Neural progenitor cell (in vitro differentiated cells): ENCODE measurements at regions not wholly inside any gene's neighbourhood (a gene's known extent, or its start where the extent isn't known, plus 50 kb on each side); places are given as distances from the start of the nearest gene placed in this dataset.

Source experiments
- DNase-seq: peaks from one replicate; pipeline ENCODE4 v3.0.0-alpha.2; 2016; ENCODE audit warnings: low spot score
- H2AFZ ChIP-seq: fragments of 200-600 bp; sonication (generic); replicated peaks from 2 replicates; pipeline ENCODE4 v1.6.1; 2016; ENCODE audit warnings: antibody characterized with exemption
- H3F3A ChIP-seq: fragments of 200-600 bp; sonication (generic); 2 replicates; pipeline ENCODE4 v1.6.1; 2016; ENCODE audit warnings: antibody characterized with exemption, low read depth
- H3K27ac ChIP-seq: fragments of 200-600 bp; sonication (generic); 2 replicates; pipeline ENCODE4 v1.5.1; 2016; ENCODE audit warnings: mild to moderate bottlenecking
- H3K27me3 ChIP-seq: fragments of 200-600 bp; sonication (generic); 2 replicates; pipeline ENCODE4 v1.6.1; 2016; ENCODE audit warnings: mild to moderate bottlenecking, moderate library complexity
- H3K36me3 ChIP-seq: fragments of 200-600 bp; sonication (generic); 2 replicates; pipeline ENCODE4 v1.5.1; 2016
- H3K4me1 ChIP-seq: fragments of 200-600 bp; sonication (generic); 2 replicates; pipeline ENCODE4 v1.6.1; 2016; ENCODE audit warnings: mixed run types
- H3K4me2 ChIP-seq: fragments of 200-600 bp; sonication (generic); 2 replicates; pipeline ENCODE4 v1.6.1; 2016
- H3K4me3 ChIP-seq: fragments of 200-600 bp; sonication (generic); 2 replicates; pipeline ENCODE4 v1.5.1; 2016
- H3K79me2 ChIP-seq: fragments of 200-600 bp; sonication (generic); 2 replicates; pipeline ENCODE4 v1.6.1; 2016; ENCODE audit warnings: low read depth
- H3K9ac ChIP-seq: fragments of 200-600 bp; sonication (generic); 2 replicates; pipeline ENCODE4 v1.6.1; 2016
- H3K9me3 ChIP-seq: fragments of 200-600 bp; sonication (generic); 2 replicates; pipeline ENCODE4 v1.5.1; 2016; ENCODE audit warnings: low read depth
- H4K20me1 ChIP-seq: fragments of 200-600 bp; sonication (generic); 2 replicates; pipeline ENCODE4 v1.6.1; 2016; ENCODE audit warnings: low read depth
- H3K27ac Mint-ChIP-seq: 3 replicates; pipeline ENCODE4 v1.8.0; 2021; ENCODE audit warnings: mixed read lengths
- H3K27me3 Mint-ChIP-seq: 2 replicates; pipeline ENCODE4 v1.8.0; 2022; ENCODE audit warnings: low read depth, mild to moderate bottlenecking, inconsistent platforms, moderate library complexity, mixed read lengths; ENCODE audit not compliant: insufficient read depth
- H3K36me3 Mint-ChIP-seq: 3 replicates; pipeline ENCODE4 v1.8.0; 2021; ENCODE audit warnings: mixed read lengths
- H3K4me1 Mint-ChIP-seq: 3 replicates; pipeline ENCODE4 v1.8.0; 2021; ENCODE audit warnings: mixed read lengths
- H3K4me3 Mint-ChIP-seq: 3 replicates; pipeline ENCODE4 v1.8.0; 2021; ENCODE audit warnings: mild to moderate bottlenecking, moderate library complexity, mixed read lengths
- H3K9me3 Mint-ChIP-seq: 3 replicates; pipeline ENCODE4 v1.8.0; 2020; ENCODE audit warnings: mixed read lengths
- EZH2 ChIP-seq: fragments of 200-600 bp; sonication (generic); IDR thresholded peaks from 2 replicates; pipeline ENCODE4 v1.6.1; 2017; ENCODE audit warnings: antibody characterized with exemption, mild to moderate bottlenecking, moderate library complexity
- EZH2phosphoT487 ChIP-seq: fragments of 200-600 bp; sonication (generic); IDR thresholded peaks from 2 replicates; pipeline ENCODE4 v1.6.1; 2017; ENCODE audit warnings: antibody characterized with exemption
- TF ChIP-seq, protein P1 (sequence below): fragments of 200-600 bp; sonication (generic); IDR thresholded peaks from 2 replicates; pipeline ENCODE4 v1.5.1; 2017; ENCODE audit warnings: antibody characterized with exemption, mild to moderate bottlenecking

DNA sequence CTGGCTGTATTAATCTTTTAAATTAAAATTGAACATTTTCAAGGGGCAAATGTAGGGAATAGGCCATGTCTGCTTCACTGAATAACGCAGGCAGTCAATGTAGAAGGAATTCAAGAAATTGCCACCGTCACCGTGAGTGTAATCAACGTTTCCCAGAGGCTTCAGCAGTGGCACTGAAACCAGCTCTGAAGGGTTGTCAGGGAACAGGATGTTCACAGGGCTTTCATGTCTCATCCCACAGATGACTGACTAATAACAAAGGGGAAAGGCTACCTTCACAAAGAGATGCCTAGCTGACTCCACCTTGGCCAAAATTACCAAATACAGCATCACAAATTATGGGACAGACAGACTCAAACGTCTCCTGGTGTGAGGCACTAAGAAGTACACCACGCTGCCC lies 70.4 kb upstream of the SIMC1 start:
- Histone ChIP-seq H3F3A (peaks cover 18% of the 10 kb centered on the region), H3K27ac (no peak overlapping the region), H3K9ac (no peak overlapping the region), H3K79me2 (no peaks in the 10 kb centered on the region), H3K4me2 (peak overlapping the region; percentile 59), H4K20me1 (no peaks in the 10 kb centered on the region), H3K27me3 (no peaks in the 10 kb centered on the region), H3K9me3 (no peaks in the 10 kb centered on the region), H3K4me3 (no peak overlapping the region), H3K4me1 (peaks cover 24% of the 10 kb centered on the region), H3K36me3 (no peaks in the 10 kb centered on the region), H2AFZ (no peak overlapping the region)
- Mint-ChIP-seq H3K9me3 (no peaks in the 10 kb centered on the region), H3K4me1 (peaks cover 33% of the 10 kb centered on the region), H3K4me3 (peak overlapping the region; percentile 50), H3K27ac (no peak overlapping the region), H3K36me3 (no peaks in the 10 kb centered on the region), H3K27me3 (peaks cover 10% of the 10 kb centered on the region)
- TF ChIP-seq EZH2 (no peak), EZH2phosphoT487 (no peak)
- DNase-seq, result peak; percentile 66

- H3K36me3 ChIP-seq, result no peaks in the 10 kb centered on the region
- H3K4me1 ChIP-seq, result peaks cover 24% of the 10 kb centered on the region
- no peak overlapping the region for H3K4me3 Mint-ChIP-seq
- peaks cover 14% of the 10 kb centered on the region for H3K27me3 Mint-ChIP-seq
- H3F3A ChIP-seq, result peaks cover 18% of the 10 kb centered on the region
- TF ChIP-seq EZH2, result no peak
- TF ChIP-seq, protein P1, sequence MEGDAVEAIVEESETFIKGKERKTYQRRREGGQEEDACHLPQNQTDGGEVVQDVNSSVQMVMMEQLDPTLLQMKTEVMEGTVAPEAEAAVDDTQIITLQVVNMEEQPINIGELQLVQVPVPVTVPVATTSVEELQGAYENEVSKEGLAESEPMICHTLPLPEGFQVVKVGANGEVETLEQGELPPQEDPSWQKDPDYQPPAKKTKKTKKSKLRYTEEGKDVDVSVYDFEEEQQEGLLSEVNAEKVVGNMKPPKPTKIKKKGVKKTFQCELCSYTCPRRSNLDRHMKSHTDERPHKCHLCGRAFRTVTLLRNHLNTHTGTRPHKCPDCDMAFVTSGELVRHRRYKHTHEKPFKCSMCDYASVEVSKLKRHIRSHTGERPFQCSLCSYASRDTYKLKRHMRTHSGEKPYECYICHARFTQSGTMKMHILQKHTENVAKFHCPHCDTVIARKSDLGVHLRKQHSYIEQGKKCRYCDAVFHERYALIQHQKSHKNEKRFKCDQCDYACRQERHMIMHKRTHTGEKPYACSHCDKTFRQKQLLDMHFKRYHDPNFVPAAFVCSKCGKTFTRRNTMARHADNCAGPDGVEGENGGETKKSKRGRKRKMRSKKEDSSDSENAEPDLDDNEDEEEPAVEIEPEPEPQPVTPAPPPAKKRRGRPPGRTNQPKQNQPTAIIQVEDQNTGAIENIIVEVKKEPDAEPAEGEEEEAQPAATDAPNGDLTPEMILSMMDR, result no peak
- TF ChIP-seq EZH2phosphoT487, result no peak
- no peaks in the 10 kb centered on the region for H3K79me2 ChIP-seq
- H3K36me3 Mint-ChIP-seq, result no peaks in the 10 kb centered on the region
- no peaks in the 10 kb centered on the region for H3K9me3 Mint-ChIP-seq
- no peak overlapping the region for H3K4me2 ChIP-seq
- no peaks in the 10 kb centered on the region for H3K9me3 ChIP-seq
- no peak overlapping the region for H3K27ac ChIP-seq
- no peak for DNase-seq
- peaks cover 33% of the 10 kb centered on the region for H3K4me1 Mint-ChIP-seq
- H3K27ac Mint-ChIP-seq, result no peak overlapping the region
- no peak overlapping the region for H3K9ac ChIP-seq
- no peak overlapping the region for H2AFZ ChIP-seq
- H3K27me3 ChIP-seq, result no peaks in the 10 kb centered on the region
- no peaks in the 10 kb centered on the region for H4K20me1 ChIP-seq
- H3K4me3 ChIP-seq, result no peak overlapping the region
Measured at GRCh38 chr5:176169393-176170063, 68.7 kb upstream of the SIMC1 start.

- H3K9ac ChIP-seq, result no peak overlapping the region
- peaks cover 24% of the 10 kb centered on the region for H3K4me1 ChIP-seq
- peaks cover 3% of the 10 kb centered on the region for H3K27me3 ChIP-seq
- peaks cover 18% of the 10 kb centered on the region for H3F3A ChIP-seq
- TF ChIP-seq EZH2phosphoT487 (no peak), EZH2 (no peak)
- TF ChIP-seq, protein P1, result no peak
- H2AFZ ChIP-seq, result no peak overlapping the region
- DNase-seq, result no peak
- Mint-ChIP-seq H3K27me3 (peaks cover 14% of the 10 kb centered on the region), H3K4me3 (no peak overlapping the region), H3K4me1 (peaks cover 33% of the 10 kb centered on the region), H3K27ac (no peak overlapping the region), H3K36me3 (no peaks in the 10 kb centered on the region), H3K9me3 (no peaks in the 10 kb centered on the region)
- H3K9me3 ChIP-seq, result no peaks in the 10 kb centered on the region
- no peak overlapping the region for H3K4me3 ChIP-seq
- H4K20me1 ChIP-seq, result no peaks in the 10 kb centered on the region
- H3K27ac ChIP-seq, result no peak overlapping the region
- no peaks in the 10 kb centered on the region for H3K79me2 ChIP-seq
- no peak overlapping the region for H3K4me2 ChIP-seq
- no peaks in the 10 kb centered on the region for H3K36me3 ChIP-seq
Measured at GRCh38 chr5:176170084-176170483, 68.1 kb upstream of the SIMC1 start.

- Histone ChIP-seq H3K4me3 (no peak overlapping the region), H3K27ac (no peak overlapping the region), H3K79me2 (no peaks in the 10 kb centered on the region), H3K9ac (no peak overlapping the region), H3K36me3 (no peaks in the 10 kb centered on the region), H3K4me1 (peaks cover 24% of the 10 kb centered on the region), H4K20me1 (no peaks in the 10 kb centered on the region), H3K9me3 (no peaks in the 10 kb centered on the region), H3F3A (peaks cover 18% of the 10 kb centered on the region), H2AFZ (peak overlapping the region; percentile 4), H3K27me3 (peaks cover 12% of the 10 kb centered on the region), H3K4me2 (no peak overlapping the region)
- peak; percentile 76 for DNase-seq
- TF ChIP-seq EZH2 (no peak), EZH2phosphoT487 (no peak)
- TF ChIP-seq, protein P1, result no peak
- H3K36me3 Mint-ChIP-seq, result no peaks in the 10 kb centered on the region
- no peak overlapping the region for H3K27ac Mint-ChIP-seq
- no peaks in the 10 kb centered on the region for H3K9me3 Mint-ChIP-seq
- no peak overlapping the region for H3K4me3 Mint-ChIP-seq
- peaks cover 16% of the 10 kb centered on the region for H3K27me3 Mint-ChIP-seq
- H3K4me1 Mint-ChIP-seq, result peaks cover 29% of the 10 kb centered on the region
Measured at GRCh38 chr5:176171171-176171760, 67.0 kb upstream of the SIMC1 start.
